C4-2B (cell line): ENCODE measurements at regions not wholly inside any gene's neighbourhood (a gene's known extent, or its start where the extent isn't known, plus 50 kb on each side); places are given as distances from the start of the nearest gene placed in this dataset.

Source experiments
- H3K27ac ChIP-seq: fragments of 450-650 bp; 2 replicates; pipeline ENCODE4 v1.5.1; 2017
- ZFX ChIP-seq: fragments of 450-650 bp; IDR thresholded peaks from 2 replicates; pipeline ENCODE4 v1.6.1; 2017
- TF ChIP-seq, protein P1 (sequence below): fragments of 450-650 bp; conservative IDR thresholded peaks from 2 replicates; pipeline ENCODE4 v1.5.1; 2017; ENCODE audit warnings: mild to moderate bottlenecking

DNA sequence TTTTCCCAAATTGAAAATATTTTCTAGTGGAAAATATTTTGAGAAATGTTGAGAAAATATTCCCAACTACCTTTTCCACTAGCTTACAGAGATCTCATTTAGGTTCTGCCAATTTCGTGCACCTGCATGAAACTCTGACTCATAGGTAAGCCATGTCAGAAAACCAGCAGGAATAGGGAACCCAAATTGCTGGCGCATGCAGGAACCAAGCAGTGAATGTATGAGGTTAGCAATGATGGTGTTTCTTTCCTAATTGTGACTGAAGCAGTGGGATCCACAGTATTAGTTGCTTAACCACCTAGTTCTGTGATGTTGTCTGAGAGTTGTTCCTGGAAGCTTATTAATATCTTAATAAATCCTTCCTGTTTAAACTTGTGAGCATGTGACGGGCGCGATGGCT is 381.0 kb upstream of the TRAM1L1 start:
- TF ChIP-seq, protein P1, sequence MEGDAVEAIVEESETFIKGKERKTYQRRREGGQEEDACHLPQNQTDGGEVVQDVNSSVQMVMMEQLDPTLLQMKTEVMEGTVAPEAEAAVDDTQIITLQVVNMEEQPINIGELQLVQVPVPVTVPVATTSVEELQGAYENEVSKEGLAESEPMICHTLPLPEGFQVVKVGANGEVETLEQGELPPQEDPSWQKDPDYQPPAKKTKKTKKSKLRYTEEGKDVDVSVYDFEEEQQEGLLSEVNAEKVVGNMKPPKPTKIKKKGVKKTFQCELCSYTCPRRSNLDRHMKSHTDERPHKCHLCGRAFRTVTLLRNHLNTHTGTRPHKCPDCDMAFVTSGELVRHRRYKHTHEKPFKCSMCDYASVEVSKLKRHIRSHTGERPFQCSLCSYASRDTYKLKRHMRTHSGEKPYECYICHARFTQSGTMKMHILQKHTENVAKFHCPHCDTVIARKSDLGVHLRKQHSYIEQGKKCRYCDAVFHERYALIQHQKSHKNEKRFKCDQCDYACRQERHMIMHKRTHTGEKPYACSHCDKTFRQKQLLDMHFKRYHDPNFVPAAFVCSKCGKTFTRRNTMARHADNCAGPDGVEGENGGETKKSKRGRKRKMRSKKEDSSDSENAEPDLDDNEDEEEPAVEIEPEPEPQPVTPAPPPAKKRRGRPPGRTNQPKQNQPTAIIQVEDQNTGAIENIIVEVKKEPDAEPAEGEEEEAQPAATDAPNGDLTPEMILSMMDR: no peak
- TF ChIP-seq ZFX: no peak
- H3K27ac ChIP-seq: no peak overlapping the region

DNA sequence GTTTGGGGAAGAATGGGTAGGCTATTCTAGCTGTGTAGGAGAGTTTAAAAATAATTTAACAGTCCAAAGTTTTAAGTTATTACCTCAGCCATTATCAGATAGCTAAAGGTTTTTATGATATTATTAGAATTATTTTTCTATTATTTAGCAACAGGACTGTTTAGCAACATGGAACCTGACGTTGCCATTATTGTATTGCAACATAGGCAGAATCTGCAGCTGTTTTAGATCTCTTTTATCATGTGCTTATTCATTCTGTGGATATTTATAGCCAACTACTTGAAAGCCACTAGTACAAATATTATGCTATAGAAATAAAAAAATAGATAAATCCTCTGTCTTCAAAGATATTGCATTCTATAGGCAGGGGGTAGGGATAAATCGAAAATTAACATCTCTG is 382.0 kb upstream of the TRAM1L1 start:
- H3K27ac ChIP-seq: no peak overlapping the region
- TF ChIP-seq ZFX: no peak
- TF ChIP-seq, protein P1: no peak

DNA sequence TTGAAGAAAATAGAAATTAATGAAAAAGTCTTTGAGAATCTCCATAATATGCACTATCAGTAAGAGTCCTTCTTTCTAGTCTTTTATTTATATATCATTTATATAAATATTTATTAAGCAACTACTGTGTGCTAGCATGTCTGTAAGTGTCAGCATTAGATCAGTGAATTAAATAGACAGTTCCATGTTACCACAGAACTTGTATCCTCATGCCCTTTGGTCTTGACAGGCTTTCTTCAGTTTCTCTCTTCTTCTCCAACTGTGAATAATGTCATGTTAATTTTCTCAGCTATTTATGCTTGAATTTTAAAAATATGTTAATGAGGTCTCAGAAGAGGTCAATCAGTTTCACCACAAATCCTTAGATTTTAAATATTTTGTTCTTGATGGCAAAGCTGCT is 389.6 kb upstream of the TRAM1L1 start:
- TF ChIP-seq, protein P1: no peak
- TF ChIP-seq ZFX: no peak
- no peak overlapping the region for H3K27ac ChIP-seq

DNA sequence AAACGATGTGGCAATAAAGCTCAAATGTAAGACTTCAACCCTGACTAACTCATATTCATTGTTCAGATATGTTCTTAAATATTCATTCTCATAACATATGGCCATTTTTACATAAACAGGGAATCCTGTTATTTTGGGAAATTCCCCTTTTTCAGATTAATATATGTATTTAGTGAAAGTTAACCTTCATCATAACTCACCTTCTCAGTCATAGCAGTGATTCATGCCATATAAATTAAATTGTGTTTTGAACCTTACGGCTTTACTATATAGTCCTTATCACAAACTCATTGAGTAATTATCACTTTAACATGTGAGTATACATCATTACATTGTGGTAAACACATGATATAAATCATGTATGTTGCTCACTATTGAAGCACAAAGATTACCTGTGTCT is 392.5 kb upstream of the TRAM1L1 start:
- TF ChIP-seq, protein P1: no peak
- TF ChIP-seq ZFX: no peak

DNA sequence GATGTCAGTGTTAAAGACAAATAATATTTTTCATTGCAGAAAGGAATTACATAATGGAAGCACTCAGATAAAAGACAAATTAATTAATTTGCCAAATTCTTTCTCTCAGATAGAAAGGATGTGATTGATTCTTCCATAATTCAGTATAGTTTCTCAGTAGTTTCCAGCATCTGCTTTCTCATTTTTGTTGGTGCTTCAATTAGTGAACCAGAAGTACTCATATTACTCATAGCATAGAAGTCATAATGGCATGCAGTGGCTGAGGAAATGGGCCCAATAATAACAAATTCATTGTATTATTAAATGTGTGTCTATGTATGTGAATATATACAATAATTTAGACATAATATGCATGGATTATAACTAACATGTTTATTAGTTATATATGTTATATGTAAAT is 393.3 kb upstream of the TRAM1L1 start:
- TF ChIP-seq, protein P1: no peak
- TF ChIP-seq ZFX: no peak

More for the DNA sequence above, 392.5 kb upstream of the TRAM1L1 start:
- H3K27ac ChIP-seq: no peak overlapping the region

DNA sequence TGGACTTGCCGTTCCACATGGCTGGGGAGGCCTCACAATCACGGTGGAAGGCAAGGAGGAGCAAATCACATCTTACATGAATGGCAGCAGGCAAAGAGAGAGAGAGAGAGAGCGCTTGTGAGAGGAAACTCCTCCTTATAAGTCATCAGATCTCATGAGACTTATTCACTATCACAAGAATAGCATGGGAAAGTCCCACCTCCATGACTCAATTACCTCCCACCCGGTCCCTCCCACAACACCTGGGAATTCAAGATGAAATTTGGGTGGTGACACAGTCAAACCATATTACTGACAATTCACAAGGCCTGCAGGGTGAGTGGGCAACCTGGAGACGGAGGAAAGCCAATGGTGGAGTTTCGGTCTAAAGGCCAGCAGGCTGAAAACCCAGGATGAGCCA is 394.3 kb upstream of the TRAM1L1 start:
- no peak for TF ChIP-seq ZFX
- TF ChIP-seq, protein P1: no peak

More for the DNA sequence above, 393.3 kb upstream of the TRAM1L1 start:
- no peak overlapping the region for H3K27ac ChIP-seq

DNA sequence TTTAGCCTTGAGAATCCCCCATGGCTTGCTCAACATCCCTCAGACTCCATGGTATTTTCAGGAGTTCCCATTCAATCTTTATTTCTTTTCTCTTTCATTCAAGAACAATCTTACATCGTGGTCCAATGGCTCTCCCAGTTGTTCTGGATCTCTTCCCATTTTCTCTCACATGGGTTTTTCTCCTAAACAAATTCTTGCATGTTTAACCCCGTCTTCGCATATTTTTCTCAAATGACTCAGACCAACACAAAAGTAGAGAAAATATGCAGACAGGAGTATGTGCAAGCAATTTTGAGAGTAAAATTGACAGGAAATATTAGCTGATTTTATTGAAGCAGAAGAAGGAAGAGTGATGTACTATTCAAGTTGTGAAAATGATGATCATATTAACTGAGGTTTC is 396.4 kb upstream of the TRAM1L1 start:
- TF ChIP-seq ZFX: no peak
- TF ChIP-seq, protein P1: no peak
- no peak overlapping the region for H3K27ac ChIP-seq

More for the DNA sequence above, 394.3 kb upstream of the TRAM1L1 start:
- no peak overlapping the region for H3K27ac ChIP-seq
